ENCODE measurements at regions not wholly inside any gene's neighbourhood (a gene's known extent, or its start where the extent isn't known, plus 50 kb on each side); places are given as distances from the start of the nearest gene placed in this dataset.

DNA sequence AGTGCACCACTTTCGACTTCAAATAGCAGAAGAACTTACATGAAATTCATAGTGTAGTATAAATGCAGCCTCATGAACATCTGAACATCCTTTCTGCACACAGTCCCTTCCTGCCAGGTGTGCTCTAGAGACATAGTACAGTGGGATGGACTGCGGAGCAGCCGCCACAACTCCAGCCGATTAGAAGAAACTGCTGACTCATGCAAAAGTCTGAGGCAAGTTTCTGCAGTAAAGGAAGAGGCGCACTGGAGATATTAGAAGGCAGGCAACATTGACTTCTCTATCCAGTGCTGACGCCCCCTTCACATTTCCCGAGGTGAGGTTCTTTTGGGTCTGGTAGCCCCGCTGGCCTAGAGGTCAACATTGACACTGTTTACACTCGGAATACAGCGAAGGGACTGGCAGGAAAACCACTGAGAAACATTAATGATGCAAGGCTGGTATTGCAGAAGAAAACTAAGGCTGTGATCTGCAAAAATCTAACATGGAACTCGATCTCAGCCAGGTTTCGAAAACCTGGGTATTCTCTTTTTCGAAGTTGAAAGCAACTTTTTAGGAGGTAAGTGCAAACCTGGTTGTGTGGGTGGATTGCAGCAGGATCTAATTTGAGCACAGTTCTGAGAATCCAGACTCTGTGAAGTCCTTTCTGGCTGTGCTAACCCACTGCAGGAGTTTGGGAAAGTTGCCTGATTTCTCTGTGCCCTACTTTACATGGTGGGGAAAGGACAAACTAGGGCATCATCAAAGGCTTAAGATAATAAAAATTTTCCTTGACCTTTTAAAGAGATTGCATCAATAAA is 90.7 kb downstream of the CDC7 start:
- Histone ChIP-seq H3K27ac (ENCODE audit: low read length) (no peak overlapping the region), H3K4me1 (ENCODE audit: control insufficient read depth in 1 of 2, insufficient read depth in 2 of 2, low read length in 2 of 2) (peaks cover 6 to 9% of the 10 kb centered on the region in 2 donors), H3K9me3 (ENCODE audit: control insufficient read depth in 1 of 2, low read length in 2 of 2) (no peaks in the 10 kb centered on the region), H3K4me3 (ENCODE audit: low read depth in 1 of 2, low read length in 2 of 2) (no peak overlapping the region), H3K36me3 (ENCODE audit: control insufficient read depth in 1 of 2, insufficient read depth in 2 of 2, low read length in 2 of 2) (no peaks in the 10 kb centered on the region), H3K27me3 (ENCODE audit: low read depth, low read length) (no peaks in the 10 kb centered on the region)

DNA sequence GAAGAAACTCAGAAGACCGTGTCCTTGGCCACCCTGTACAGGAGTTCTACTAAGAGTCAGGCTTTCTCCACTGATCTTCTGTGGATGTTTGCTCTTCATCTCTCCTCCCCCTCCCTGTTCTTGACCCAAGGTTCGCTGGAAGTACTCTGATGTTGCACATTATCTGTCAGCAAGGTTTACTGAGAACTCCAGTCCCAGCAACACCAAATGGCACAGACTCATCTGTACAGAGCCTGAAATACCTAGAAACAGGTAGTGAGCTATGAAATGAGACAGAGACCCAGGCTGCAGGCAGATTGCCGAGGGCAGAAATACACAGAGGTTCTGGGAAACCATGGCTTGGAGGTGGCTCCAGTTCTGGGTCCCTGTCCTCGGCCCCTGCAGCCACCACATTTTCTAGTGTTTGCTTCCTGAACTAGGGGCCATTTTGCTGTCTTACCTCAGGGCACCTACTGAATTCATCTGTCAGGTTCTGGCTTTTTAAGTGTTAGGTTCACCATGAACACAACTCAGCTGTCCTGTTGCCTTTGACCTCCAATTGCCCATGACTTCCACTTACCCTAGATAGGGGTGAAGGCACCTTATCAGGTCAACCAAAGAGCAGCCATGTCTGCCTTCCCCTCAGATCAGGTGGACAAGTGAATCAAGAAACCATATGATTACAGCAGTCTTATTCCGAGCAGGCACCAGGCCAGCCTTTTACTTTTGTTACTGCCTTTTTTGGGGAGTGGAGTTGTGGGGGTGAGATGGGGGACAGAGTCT is 92.2 kb downstream of the CDC7 start:
- H3K36me3 ChIP-seq (ENCODE audit: control insufficient read depth in 1 of 2, insufficient read depth in 2 of 2, low read length in 2 of 2), result no peaks in the 10 kb centered on the region
- no peak overlapping the region for H3K27ac ChIP-seq (ENCODE audit: low read length)
- H3K4me3 ChIP-seq (ENCODE audit: low read depth in 1 of 2, low read length in 2 of 2), result no peak overlapping the region
- H3K9me3 ChIP-seq (ENCODE audit: control insufficient read depth in 1 of 2, low read length in 2 of 2), result no peaks in the 10 kb centered on the region
- H3K27me3 ChIP-seq (ENCODE audit: low read depth, low read length), result no peaks in the 10 kb centered on the region
- H3K4me1 ChIP-seq (ENCODE audit: control insufficient read depth in 1 of 2, insufficient read depth in 2 of 2, low read length in 2 of 2), result peaks cover 6 to 9% of the 10 kb centered on the region in 2 donors

DNA sequence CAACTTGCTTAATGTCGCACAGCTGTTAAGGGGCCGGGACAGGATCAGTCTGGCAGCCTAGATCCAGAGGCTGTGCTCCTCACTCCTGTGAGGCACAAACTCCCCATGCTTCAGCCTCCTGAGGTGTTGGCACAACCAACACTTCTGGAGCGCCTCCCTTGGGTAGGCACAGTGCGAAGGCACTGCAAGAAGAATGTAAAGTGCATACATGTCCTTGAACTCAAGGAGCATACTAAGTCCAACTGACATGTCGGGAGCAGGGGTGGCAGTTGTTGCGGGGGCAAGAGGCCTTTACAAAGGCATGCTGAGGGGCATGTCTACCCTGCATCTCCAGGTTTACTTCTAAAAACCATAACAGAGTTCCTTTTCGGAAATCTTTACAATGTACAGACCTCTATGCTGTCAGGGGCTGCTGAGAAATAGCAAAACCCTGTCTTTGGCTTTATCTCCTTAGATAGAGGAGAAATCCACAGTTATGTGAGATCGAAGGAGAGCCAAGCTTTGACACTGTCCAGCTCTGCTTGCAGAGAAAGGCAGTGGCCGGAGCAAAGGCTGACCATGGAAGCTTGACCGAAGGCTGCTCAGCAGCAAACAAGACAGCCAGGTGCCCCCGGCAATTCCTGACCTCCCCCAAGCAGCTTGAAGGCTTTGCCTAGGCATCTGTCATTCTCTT is 93.9 kb downstream of the CDC7 start:
- H3K27ac ChIP-seq (ENCODE audit: low read length), result no peak overlapping the region
- H3K9me3 ChIP-seq (ENCODE audit: control insufficient read depth in 1 of 2, low read length in 2 of 2), result no peaks in the 10 kb centered on the region
- peaks cover 6 to 9% of the 10 kb centered on the region in 2 donors for H3K4me1 ChIP-seq (ENCODE audit: control insufficient read depth in 1 of 2, insufficient read depth in 2 of 2, low read length in 2 of 2)
- H3K36me3 ChIP-seq (ENCODE audit: control insufficient read depth in 1 of 2, insufficient read depth in 2 of 2, low read length in 2 of 2), result no peaks in the 10 kb centered on the region
- H3K4me3 ChIP-seq (ENCODE audit: low read depth in 1 of 2, low read length in 2 of 2), result no peak overlapping the region
- H3K27me3 ChIP-seq (ENCODE audit: low read depth, low read length), result no peaks in the 10 kb centered on the region

GRCh38 chr1:91596474-91596873 is 95.8 kb downstream of the CDC7 start:
- Histone ChIP-seq H3K9me3 (ENCODE audit: control insufficient read depth in 1 of 2, low read length in 2 of 2) (no peaks in the 10 kb centered on the region), H3K27me3 (ENCODE audit: low read depth, low read length) (no peaks in the 10 kb centered on the region), H3K4me3 (ENCODE audit: low read depth in 1 of 2, low read length in 2 of 2) (no peak overlapping the region), H3K27ac (ENCODE audit: low read length) (no peak overlapping the region), H3K36me3 (ENCODE audit: control insufficient read depth in 1 of 2, insufficient read depth in 2 of 2, low read length in 2 of 2) (no peaks in the 10 kb centered on the region), H3K4me1 (ENCODE audit: control insufficient read depth in 1 of 2, insufficient read depth in 2 of 2, low read length in 2 of 2) (peaks cover 0 to 9% of the 10 kb centered on the region in 2 donors)

DNA sequence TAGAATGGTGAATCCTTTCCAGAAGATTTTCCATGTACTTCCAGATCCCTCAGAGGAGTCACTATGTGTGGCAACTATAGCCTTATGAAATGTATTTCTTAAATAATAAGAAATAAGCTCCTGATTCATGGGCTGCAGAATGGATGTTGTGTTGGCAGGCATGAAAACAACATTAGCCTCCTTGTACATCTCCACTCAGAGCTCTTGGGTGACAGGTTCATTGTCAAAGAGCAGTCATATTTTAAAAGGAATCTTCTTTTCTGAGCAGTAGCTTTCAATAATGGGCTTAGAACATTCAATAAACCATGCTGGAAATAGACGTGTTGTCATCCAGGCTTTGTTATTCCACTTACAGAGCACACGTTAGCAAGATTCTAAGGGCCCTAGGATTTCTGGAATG is 96.6 kb downstream of the CDC7 start:
- Histone ChIP-seq H3K4me3 (ENCODE audit: low read depth in 1 of 2, low read length in 2 of 2) (no peak overlapping the region), H3K27ac (ENCODE audit: low read length) (no peak overlapping the region), H3K9me3 (ENCODE audit: control insufficient read depth in 1 of 2, low read length in 2 of 2) (no peaks in the 10 kb centered on the region), H3K27me3 (ENCODE audit: low read depth, low read length) (no peaks in the 10 kb centered on the region), H3K4me1 (ENCODE audit: control insufficient read depth in 1 of 2, insufficient read depth in 2 of 2, low read length in 2 of 2) (peaks cover 0 to 9% of the 10 kb centered on the region in 2 donors), H3K36me3 (ENCODE audit: control insufficient read depth in 1 of 2, insufficient read depth in 2 of 2, low read length in 2 of 2) (no peaks in the 10 kb centered on the region)

DNA sequence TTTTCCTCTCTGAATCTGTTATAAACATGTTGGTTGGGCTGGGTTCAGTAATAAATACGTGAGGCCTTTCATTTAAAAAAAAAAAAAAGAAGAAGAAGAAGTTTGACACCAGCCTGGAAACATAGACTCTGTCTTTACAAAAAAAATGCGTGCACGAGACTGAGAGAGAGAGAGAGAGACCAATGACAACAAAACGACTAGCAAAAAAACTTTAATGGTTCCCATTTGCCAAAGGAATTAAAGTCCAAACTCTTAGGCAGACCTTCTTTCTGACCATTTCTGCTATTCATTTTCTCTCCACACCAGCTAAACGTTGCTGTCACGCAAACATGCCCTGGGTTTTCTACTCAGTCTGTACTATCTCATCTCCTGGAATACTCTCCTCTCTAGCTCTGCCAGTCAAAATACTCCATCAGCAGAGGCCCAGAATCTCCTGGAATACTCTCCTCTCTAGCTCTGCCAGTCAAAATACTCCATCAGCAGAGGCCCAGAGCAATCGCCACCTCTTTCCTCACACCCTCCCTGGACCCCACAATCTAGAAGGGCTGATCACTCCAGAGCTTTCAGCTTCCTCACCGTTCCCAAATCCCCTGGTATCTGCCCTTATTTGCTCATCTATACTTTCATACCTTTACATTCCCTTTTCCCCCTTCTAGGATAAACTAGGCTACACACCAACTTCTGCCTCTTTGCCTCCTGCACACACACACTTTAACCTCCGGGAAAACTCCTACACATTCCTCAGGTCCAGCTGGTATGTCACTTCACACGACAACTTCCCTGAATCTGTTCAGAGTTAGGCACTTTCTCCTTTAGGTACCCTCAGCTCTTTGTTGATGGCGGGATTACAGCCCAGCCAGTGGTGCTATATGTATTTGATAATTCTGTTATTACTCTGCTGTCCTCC is 100.0 kb downstream of the CDC7 start:
- H3K36me3 ChIP-seq (ENCODE audit: control insufficient read depth in 1 of 2, insufficient read depth in 2 of 2, low read length in 2 of 2), result no peaks in the 10 kb centered on the region
- H3K9me3 ChIP-seq (ENCODE audit: control insufficient read depth in 1 of 2, low read length in 2 of 2), result no peaks in the 10 kb centered on the region
- H3K4me3 ChIP-seq (ENCODE audit: low read depth in 1 of 2, low read length in 2 of 2), result no peak overlapping the region
- H3K27ac ChIP-seq (ENCODE audit: low read length), result peak overlapping the region; percentile 5
- H3K27me3 ChIP-seq (ENCODE audit: low read depth, low read length), result no peaks in the 10 kb centered on the region
- H3K4me1 ChIP-seq (ENCODE audit: control insufficient read depth in 1 of 2, insufficient read depth in 2 of 2, low read length in 2 of 2), result peaks cover 0 to 4% of the 10 kb centered on the region in 2 donors

GRCh38 chr1:91601554-91602376 is 101.1 kb downstream of the CDC7 start:
- Histone ChIP-seq H3K36me3 (ENCODE audit: control insufficient read depth in 1 of 2, insufficient read depth in 2 of 2, low read length in 2 of 2) (no peaks in the 10 kb centered on the region), H3K9me3 (ENCODE audit: control insufficient read depth in 1 of 2, low read length in 2 of 2) (no peaks in the 10 kb centered on the region), H3K27me3 (ENCODE audit: low read depth, low read length) (no peaks in the 10 kb centered on the region), H3K4me1 (ENCODE audit: control insufficient read depth in 1 of 2, insufficient read depth in 2 of 2, low read length in 2 of 2) (peaks cover 0 to 4% of the 10 kb centered on the region in 2 donors), H3K27ac (ENCODE audit: low read length) (no peak overlapping the region), H3K4me3 (ENCODE audit: low read depth in 1 of 2, low read length in 2 of 2) (no peak overlapping the region)

- Histone ChIP-seq H3K4me3 (ENCODE audit: low read depth in 1 of 2, low read length in 2 of 2) (no peak overlapping the region), H3K9me3 (ENCODE audit: control insufficient read depth in 1 of 2, low read length in 2 of 2) (no peaks in the 10 kb centered on the region), H3K27me3 (ENCODE audit: low read depth, low read length) (no peaks in the 10 kb centered on the region), H3K36me3 (ENCODE audit: control insufficient read depth in 1 of 2, insufficient read depth in 2 of 2, low read length in 2 of 2) (no peaks in the 10 kb centered on the region), H3K4me1 (ENCODE audit: control insufficient read depth in 1 of 2, insufficient read depth in 2 of 2, low read length in 2 of 2) (peaks cover 0 to 4% of the 10 kb centered on the region in 2 donors), H3K27ac (ENCODE audit: low read length) (no peak overlapping the region)
Observed at GRCh38 chr1:91603409-91603808, 102.8 kb downstream of the CDC7 start.

DNA sequence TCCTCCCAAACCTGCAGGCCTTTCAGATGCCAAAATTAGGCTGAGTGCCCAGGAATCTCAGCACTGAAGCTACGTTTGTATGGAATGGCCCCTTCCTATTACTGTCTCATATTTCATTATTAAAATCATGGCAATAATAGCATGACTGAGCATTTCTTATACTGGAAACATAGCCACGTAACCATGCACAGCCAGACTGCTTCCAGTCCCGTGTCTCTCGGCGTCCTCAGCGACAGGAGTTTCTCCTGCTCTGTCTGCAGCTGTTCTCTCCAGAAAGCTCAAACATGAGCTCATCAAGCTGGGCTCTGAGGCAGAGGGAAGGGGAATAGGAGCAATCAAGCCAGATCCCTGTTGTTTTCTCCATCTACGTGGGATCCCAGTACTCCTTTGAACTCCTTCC is 104.0 kb downstream of the CDC7 start:
- H3K9me3 ChIP-seq (ENCODE audit: control insufficient read depth in 1 of 2, low read length in 2 of 2), result no peaks in the 10 kb centered on the region
- no peaks in the 10 kb centered on the region for H3K36me3 ChIP-seq (ENCODE audit: control insufficient read depth in 1 of 2, insufficient read depth in 2 of 2, low read length in 2 of 2)
- H3K27me3 ChIP-seq (ENCODE audit: low read depth, low read length), result no peaks in the 10 kb centered on the region
- peaks cover 0 to 4% of the 10 kb centered on the region in 2 donors for H3K4me1 ChIP-seq (ENCODE audit: control insufficient read depth in 1 of 2, insufficient read depth in 2 of 2, low read length in 2 of 2)
- no peak overlapping the region for H3K4me3 ChIP-seq (ENCODE audit: low read depth in 1 of 2, low read length in 2 of 2)
- H3K27ac ChIP-seq (ENCODE audit: low read length), result no peak overlapping the region

DNA sequence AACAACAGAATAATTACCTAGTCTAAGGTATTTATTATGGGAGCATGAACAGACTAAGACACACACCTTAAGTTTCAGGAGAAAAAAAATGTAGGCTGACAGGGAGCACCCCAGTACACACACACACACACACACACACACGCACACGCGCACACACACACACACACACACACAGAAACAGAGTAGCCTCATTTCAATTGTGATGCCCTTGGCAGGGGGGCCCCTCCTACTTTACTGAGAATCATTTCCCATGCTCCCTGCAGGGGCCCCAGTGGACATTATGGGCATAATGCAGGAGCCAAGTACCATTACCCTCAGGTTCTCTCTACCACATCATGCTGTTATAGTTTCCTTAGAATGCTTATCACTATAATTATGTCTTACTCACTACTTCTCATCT is 104.9 kb downstream of the CDC7 start:
- no peaks in the 10 kb centered on the region for H3K36me3 ChIP-seq (ENCODE audit: control insufficient read depth in 1 of 2, insufficient read depth in 2 of 2, low read length in 2 of 2)
- H3K4me3 ChIP-seq (ENCODE audit: low read depth in 1 of 2, low read length in 2 of 2), result no peak overlapping the region
- no peaks in the 10 kb centered on the region for H3K9me3 ChIP-seq (ENCODE audit: control insufficient read depth in 1 of 2, low read length in 2 of 2)
- no peak overlapping the region for H3K27ac ChIP-seq (ENCODE audit: low read length)
- peaks cover 0 to 4% of the 10 kb centered on the region in 2 donors for H3K4me1 ChIP-seq (ENCODE audit: control insufficient read depth in 1 of 2, insufficient read depth in 2 of 2, low read length in 2 of 2)
- H3K27me3 ChIP-seq (ENCODE audit: low read depth, low read length), result no peaks in the 10 kb centered on the region

Data from muscle layer of duodenum (tissue), 2 donors.